DMS79 treated with DMSO at 0.1 percent for 48 hours (cell line): ENCODE measurements at regions not wholly inside any gene's neighbourhood (a gene's known extent, or its start where the extent isn't known, plus 50 kb on each side); places are given as distances from the start of the nearest gene placed in this dataset.
"Not testable (repeated sequence)": the region's sequence is repeated elsewhere in the genome, so short reads cannot be mapped to it uniquely, and the experiment has no call there.

Experiments
- DNase-seq: peaks from one replicate; lab custom pipeline; 2025; lab: John Stamatoyannopoulos, UW

DNA sequence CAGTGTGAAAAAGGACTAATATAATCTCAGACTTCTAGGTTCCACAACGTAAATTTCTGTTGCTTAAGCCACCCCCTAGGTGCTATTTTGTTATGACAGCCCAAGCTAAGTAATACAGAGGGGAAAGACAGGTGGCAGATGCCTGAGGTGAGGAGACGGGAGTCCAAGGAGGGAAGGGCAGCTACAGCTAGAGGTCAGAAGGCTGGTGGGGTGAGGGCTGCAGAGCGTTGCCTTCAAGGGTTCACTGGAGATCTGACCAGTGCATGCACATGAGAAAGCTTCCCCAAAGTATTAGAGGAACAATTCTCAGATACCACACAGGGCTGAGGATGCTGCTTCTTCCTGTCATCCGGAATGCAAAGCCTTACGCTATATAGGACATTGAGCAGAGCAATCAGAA, 104.7 kb upstream of the IRX4 start:
- no peak for DNase-seq

DNA sequence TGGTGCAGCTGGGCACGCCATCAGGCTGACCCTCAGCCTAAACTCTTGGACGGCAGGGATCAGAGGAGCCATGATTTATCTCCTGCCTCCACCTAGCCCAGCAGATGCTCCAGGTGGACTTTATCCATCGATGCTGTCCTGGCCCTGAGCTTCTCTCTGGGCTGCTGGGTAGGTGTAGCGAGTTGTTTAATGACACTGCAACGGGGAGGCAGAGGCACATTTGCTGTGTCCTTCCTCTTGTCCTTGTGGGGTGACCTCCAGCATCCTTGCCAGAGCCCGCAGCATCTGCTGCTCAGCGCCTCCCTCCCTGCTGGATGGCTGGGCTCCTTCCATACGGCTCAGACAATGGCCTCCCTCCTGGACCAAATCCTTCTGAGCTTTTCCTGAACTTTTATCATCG, 103.1 kb upstream of the IRX4 start:
- no peak for DNase-seq

DNA sequence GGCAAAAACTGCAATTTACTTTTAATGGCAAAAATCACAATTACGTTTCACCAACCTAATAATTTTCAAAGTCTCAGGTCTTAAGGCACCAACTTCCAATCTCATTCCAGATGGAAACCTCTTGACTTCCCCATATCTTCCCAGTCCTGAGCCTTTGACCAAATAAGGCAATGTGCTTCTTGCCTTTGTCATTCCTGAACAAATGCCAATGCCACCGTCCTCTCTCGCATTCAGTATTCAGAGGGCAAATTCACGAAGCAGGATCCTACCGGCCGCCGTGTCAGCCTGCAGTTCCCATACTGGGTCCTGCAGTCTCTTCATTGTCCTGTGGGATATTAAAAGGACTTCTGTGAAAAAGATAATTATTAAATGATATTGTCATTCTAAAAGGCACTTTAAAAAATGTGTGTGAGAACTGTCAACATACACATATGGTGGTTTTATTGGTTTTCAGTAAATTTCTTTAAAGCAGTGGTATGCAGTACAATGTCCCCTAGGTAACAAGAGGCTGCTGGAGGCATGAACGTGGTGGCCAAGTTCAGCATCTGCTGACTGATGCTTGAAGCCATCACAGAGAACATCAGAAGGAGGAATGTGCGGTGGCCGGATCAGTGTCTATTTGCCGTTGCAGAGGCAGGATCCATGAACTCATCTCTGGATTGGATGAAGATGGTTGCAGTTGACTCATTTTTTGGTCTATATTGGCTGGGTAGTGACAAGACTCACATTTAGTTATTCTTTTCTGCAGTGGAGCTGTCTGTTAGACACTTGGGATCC, 101.4 kb upstream of the IRX4 start:
- DNase-seq, result no peak

DNA sequence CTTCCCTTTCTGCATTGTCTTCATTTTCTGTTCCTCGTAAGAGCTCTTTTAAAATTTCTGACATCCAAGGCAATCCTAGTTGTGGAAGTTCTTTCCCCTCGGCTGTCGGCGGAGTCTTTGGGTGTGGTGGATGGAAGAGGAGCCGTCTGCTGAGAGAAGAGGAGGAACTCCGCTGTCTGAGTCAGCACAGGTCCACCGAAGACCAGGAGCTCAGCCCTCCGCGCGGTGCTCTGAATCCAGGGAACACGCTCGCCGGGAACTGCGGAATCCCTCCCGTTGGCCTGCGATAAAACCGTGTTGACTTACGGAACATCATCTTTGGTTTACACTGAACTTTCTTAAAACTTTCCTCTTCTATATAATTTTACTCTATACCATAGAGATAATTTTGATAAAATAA, 100.7 kb upstream of the IRX4 start:
- DNase-seq, result no peak

DNA sequence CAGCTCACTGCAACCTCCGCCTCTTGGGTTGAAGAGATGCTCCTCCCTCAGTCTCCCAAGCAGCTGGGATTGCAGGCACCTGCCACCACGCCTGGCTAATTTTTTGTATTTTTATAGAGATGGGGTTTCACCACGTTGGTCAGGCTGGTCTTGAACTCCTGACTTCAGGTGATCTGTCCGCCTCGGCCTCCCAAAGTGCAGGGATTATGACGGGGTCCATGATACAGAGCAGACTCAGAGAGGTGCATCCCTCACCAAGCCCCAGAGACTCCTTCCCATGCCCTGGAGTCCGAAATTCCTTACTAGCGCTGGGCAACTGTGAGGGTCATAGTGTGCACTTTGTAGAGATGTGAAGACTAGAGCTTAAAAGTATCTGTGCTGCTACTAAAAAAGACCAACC, 99.8 kb upstream of the IRX4 start:
- DNase-seq, result not testable (repeated sequence)

DNA sequence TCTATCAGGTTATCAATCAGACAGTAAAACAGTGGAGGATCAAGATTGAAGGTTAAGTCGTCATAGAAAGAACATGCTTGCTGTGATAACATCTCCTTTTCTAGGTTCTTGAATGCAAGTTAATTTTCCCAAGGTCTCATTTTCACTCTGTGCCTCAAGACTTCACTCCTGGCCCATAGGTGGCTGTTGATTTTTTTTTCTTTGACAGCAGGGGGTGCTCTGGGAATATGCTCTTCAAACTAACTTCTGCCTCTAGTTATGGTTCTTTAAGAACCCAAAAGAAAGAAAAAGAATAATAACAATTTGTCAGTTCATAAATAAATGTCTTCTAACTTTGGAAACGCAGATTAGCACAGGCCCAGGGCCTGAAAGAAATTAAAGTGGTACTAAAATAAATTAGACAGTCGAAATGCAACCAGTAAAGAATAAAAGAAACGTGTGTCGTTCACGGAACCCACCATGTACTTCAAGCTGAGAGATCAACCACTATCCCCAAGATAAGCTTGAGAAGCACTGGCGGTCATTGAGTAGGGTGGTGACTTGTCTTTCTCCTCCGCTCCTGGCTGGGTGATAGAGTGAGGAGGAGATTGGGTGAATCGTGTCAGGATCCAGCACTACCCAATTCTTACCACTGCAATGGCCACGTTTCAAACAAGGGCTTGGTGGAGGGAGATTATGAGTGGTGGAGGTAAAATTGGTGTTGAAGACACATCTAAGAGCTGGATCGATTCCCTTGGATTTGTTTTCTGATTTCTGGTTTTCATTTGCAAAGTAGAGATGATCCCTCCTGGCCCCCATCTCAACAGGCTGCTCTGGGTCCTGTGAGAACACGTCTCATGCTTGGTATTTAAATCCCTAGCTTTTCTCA, 93.4 kb upstream of the IRX4 start:
- DNase-seq, result no peak

DNA sequence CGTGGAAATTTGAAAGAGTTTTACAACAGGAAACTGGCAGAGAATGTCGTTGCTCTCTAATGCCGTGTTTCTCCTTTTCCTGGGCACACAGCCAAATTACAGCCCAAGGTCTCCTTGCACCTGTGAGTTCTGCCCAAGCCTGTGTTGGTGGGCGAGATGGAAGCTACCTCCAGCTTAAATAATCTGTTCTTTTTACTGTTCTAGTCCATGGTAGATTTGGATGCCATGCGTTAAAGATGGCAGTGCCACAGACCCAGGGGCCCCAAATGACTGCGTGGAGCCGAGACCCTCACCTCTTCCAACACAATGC, 92.6 kb upstream of the IRX4 start:
- DNase-seq, result peak; percentile 33

DNA sequence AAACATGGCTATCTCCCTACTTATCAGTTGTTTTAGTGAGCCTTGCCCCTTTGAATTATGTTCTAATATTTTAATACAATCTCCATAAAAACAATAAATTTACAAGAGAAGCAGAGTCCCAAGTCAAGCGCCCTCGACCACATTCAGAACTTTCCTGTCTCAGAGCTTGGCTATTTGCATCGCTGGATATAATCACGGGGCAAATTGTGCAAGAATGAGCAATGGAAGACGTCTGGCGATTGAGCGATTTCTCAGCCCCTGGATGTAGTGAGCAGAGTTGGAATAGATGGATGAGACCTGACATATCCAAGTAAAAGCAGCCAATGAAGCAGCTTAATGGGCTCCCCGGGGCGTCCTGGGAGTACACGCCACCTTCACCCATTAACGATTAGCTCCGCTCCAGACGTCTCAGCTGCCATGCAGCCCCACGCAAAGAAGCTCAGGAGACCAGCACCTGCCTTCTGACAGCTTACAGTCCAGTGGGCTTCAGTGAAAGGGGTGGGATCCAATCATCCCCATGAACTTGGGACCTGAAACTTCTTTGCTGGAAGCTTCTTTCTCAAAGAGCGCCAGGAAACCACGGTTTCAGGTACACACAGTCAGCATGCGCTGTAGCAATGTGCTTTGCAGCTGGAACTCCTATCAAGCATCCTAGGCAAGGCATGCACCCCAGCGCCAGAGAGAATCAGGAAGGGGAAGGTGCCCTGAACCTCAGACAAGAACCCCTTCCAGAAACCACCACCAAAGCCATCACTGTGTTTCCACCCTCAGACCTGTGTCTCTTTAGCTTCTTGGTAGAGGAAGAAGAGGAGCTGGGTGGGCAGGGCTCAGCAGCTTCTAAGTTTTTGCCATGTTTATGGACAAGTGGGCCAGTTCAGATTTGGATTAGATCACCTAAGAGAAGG, 92.0 kb upstream of the IRX4 start:
- no peak for DNase-seq

DNA sequence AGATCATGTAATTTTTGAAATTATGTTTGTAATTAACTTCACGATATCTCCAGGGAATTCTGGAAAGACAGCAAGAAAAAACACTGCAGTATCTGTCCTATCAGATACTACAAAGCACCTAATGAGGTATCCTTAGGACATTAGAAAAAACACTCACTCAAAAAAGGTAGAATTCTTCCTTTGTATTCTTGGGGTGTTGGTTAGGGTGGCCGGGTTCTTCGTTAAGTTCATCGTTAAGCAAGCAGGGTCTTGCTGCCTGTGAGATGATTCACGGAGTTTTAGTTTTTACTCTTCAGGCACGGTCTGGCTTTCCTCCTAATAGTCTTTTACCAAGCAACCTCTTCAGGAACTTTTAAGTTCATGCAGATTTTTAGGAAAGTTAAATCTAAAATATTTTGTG, 91.4 kb upstream of the IRX4 start:
- DNase-seq, result no peak

DNA sequence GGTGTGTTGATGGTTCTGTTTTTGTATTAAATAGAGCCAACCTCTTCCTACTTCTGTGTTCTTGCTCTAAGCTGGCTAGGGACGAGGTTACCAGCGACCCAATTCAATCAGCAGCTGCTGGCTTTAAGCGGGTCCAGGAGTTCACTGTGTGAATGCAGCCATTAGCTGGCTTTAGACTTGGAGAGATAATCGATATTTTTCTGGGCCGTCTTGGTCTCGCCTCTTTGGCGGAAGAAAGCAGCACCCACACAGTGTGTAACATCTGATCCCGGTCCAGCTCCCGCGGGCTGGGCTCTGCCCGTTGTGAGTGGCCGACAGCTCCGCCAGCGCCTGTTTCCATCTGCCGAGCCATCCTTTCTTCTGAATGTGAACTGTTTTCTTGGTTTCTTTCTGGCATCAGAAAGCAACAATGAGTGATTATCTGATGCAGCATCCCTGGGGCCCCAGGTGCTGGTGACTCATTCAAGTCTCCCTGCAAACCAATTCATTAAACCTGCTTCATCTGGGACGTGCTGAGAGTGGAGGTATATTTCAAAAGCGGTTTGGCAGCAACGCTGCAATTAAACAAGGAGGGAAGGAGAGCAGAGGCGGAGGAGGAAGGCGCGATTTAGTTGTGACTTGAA, 90.8 kb upstream of the IRX4 start:
- DNase-seq, result peak; percentile 51

DNA sequence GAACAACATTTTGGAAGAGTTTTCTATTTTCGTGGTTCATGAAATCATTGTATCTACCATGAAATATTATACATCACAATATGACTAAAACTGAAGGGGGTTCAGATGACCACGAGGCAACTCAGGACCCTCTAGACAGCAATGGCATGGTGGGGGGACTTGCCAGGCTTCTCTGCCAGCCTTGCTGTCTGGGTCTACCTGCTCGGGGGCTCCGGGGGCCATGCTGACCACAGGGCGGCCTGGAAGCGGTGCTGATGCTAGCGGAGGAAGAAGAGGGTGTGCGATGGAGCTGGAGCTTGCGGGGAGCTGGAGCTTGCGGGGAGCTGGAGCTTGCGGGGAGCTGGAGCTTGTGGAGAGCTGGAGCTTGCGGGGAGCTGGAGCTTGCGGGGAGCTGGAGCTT, 89.2 kb upstream of the IRX4 start:
- DNase-seq, result no peak

DNA sequence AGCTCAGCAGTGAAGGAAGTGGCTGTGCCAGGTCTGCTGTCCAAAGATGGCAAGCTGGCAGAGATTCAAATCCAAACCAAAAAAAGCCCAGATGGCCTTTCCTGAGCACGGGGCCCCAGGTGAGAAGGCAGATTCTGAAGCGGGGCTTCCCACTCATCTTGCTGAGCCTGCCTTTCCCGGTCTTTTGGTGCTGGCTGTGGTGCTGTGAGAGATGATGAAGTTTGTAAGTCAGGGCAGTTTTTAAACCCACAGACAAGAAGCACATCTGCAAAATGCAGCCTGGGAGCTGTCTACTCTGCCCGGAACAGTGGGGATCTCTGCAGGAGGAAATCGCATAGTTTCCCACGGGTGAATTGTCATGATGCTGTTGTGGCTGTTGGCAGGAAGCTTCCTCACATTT, 85.0 kb upstream of the IRX4 start:
- no peak for DNase-seq

DNA sequence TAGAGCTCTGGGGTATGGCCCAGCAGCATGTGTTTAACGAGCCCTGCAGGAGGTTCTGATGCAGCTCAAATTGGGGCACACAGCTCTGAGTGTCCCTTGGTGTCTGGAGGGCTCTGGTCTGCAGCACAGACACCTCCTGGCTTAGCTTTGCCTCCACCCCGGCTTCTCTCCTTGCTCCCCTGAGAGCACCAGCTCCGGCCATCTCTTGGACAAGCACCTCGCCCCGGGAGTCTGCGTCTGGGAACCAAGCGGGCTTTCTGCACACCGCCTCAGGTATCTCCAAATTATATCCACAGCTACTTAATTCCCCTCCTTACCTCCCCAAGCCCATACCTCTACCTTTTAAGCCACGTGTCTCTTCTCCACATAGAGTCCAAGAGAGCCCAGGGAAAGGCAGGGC, 83.7 kb upstream of the IRX4 start:
- no peak for DNase-seq

DNA sequence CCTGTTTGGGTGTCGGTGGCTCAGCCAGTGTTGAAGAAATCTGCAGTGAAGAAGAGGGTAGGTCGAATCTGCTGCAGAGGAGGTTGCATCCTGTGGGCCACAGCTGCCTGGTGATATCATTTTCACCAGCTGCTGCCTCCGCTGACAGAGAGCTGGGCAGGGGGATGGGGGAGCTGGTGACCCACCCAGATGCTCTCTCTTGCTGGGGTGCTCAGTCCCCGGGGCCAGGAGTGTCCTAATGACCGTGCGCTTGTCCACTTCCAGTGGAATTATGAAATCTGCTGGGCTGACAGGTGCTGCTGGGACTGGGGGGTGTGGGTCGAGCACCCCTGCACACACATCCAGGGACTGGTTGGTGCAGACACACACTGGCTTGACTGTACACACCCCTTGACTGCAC, 83.2 kb upstream of the IRX4 start:
- no peak for DNase-seq

DNA sequence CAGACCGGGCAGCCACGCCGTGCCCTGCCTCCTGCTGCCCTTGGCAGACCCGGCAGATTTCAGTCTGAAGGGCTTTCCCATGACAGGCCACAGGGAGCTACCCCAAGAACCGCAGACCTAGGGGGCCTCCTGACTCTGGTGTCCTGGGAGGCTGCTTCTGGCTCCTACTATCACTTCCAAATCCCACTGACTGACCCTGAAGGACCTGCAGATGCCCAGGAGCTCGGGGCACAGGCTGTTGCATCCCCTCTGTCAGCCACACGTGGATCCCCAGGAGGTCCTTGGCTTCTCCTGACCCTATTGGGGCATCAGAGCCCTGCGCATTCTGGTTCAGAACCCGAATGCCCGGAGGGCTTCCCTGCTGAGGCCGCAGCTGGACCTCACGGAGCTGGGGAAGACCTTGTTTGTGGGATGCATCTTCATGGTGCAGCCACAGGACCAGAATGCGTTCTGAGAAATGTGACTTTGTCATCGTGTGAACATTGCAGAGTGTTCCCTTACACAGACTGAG, 81.3 kb upstream of the IRX4 start:
- no peak for DNase-seq

DNA sequence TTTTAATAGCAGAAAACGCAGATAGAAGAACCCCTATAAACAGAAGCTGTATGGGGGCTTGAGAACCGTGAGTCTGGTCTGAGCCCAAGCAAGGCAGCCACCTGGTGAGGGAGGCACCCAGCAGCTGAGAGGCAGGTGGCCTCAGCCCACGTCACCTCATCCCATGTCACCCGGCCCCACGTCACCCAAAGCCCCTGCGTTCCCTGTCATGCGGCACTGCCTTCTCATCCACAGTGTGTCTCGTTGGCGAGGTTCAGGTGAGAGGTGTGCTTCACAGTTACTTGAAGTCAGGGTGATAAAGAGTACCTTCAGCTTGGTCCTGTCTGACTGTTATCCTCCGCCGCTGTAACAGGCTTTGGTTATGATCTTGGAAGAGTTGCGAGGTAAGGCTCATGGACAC, 80.6 kb upstream of the IRX4 start:
- no peak for DNase-seq

DNA sequence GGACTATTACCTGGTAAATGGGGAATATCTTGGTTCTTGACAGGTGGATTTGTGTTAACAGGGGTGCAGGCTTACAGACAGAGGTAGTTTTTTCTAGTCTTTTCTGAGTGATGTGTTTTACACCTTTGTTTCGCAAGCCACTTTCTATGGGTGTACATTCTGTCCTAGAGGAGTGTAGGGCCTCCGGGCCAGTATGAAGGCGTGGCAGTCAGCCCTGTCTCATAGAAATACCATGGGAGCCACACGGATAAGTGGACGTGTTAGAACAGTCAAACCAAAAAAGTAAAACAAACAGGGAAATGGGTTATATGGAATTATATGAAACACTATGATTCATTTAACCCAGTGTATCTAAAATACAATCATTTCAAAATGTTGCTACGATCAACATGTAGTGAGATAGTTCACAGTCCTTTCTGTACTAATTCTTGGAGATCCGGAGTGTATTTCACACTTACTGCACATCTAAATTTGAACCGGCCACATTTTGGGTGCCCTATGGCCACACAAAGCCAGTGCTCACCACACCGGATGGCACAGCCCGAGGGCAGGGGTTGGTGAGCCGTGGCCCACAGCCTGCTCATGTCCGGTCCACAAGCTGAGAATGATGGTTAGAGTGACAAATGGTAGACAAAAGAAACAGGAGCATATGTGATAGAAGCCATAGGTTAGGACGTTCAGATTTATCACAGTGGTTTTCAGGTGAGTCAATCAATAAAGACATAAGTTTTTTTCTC, 80.1 kb upstream of the IRX4 start:
- no peak for DNase-seq

DNA sequence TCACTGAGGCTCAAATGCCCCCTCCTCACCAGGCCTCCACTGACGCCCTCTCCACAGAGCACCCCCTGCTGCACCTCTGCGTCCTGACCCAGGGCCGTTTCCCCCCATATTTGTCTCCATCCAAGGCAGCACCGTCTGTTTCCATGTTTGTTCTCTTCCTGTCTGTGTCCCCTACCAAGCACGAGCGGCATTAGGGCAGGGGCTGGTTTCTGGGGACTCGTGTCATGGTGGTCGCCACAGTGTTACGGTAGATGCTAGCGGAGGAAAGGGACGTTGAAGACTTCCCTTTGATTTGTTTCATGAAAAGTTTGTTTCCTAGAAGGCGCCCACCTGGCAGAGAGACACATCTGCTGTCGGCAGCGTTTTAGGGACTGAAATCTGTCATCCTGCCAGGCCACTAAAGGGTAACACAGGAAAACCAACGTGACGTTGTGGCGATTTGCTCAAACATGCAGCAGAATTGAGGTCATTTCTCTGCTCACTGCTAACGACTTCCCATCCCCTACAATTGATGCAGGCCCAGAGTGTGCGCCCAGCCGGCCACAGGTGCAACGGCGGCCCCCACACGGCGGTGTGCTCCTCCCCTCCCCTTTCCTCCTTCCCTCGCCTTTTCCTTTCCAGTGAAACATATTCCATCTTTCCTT, 79.3 kb upstream of the IRX4 start:
- no peak for DNase-seq

DNA sequence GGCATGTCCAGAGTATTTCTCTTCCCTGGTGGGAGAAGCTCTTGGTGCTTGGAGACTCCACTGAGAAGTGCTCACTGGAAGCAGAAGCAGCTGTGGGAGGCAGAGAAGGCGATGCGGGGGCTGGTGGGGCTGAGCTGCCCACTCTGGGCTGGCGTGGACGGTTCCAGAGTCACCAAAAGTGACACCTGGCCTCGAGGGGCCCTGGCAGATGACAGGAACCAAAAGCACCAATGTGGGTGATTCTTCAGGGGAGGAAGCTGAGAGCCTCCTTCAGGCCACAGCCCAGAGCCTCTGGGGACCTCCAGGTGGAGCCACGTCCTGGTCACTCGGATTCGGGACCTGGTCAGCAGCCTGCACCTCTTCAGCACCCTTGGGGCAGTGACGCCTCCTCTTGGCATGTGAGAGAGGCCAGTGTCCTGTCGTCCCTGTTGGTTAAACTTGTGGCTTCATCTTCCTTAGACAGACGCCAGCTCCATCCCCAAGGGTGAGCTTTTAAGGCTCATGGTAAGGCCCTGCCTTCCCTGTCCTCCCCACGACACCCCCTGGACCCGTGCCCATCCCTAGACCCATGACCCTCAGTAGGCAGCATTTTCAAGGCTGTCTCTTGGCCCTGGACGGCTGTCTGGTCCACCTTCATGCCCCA, 78.7 kb upstream of the IRX4 start:
- DNase-seq, result no peak

DNA sequence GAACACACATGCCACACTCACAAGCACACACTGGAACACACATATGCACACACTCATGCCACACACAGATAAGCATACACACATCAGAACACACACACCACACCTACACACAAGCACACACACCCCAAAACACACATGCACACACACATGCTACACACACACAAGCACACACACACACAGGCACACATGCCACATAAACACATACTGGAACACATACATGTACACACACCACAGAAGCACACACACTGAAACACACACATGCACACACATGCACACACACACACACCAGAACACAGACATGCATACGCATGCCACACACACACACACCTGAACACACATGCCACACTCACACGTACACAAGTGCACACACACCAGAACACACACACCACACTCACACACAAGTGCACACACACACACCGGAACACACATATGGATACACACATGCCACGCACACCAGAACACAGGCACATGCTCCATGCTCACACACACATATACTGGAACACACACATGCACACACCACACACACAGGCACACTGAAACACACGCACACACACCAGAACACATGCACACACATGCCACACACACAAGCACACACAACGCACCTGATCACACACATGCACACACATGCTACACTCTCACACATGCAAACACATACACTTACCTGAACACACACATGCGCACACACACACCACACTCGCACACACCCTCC, 78.0 kb upstream of the IRX4 start:
- no peak for DNase-seq
